Liver (tissue), 8 donors: ENCODE measurements at regions not wholly inside any gene's neighbourhood (a gene's known extent, or its start where the extent isn't known, plus 50 kb on each side); places are given as distances from the start of the nearest gene placed in this dataset.

ENCODE experiments used
- DNase-seq: peaks from one replicate; pipeline ENCODE4 v3.0.0-alpha.2; 2017; ENCODE audit warnings: low spot score
- H3K27ac ChIP-seq, 2 donors: one replicate each; pipeline ENCODE4 v1.7.0; 2013; ENCODE audit warnings: inconsistent platforms in 2 of 2, low read length in 2 of 2, control low read depth in 1 of 2, low read depth in 1 of 2, mild to moderate bottlenecking in 1 of 2
- H3K27me3 ChIP-seq, 4 donors: one replicate each; pipeline versions ENCODE4 v1.6.1 to v1.7.0; 2013; ENCODE audit warnings: low read length in 3 of 4, inconsistent platforms in 1 of 4, mild to moderate bottlenecking in 1 of 4, moderate library complexity in 1 of 4; ENCODE audit not compliant: control insufficient read depth in 4 of 4, insufficient read depth in 4 of 4
- H3K36me3 ChIP-seq, 4 donors: one replicate each; pipeline versions ENCODE4 v1.6.1 to v1.7.0; 2013; ENCODE audit warnings: low read length in 3 of 4, mild to moderate bottlenecking in 3 of 4, low read depth in 1 of 4, moderate library complexity in 1 of 4; ENCODE audit not compliant: control insufficient read depth in 4 of 4, insufficient read depth in 3 of 4
- H3K4me1 ChIP-seq, 4 donors: one replicate each; pipeline versions ENCODE4 v1.6.1 to v1.7.0; 2013; ENCODE audit warnings: low read length in 3 of 4, mild to moderate bottlenecking in 3 of 4, moderate library complexity in 1 of 4; ENCODE audit not compliant: control insufficient read depth in 4 of 4, insufficient read depth in 4 of 4
- H3K4me3 ChIP-seq, 3 donors: one replicate each; pipeline versions ENCODE4 v1.6.1 to v1.7.0; 2013; ENCODE audit warnings: low read length in 3 of 3, control low read depth in 1 of 3, low read depth in 1 of 3, mild to moderate bottlenecking in 1 of 3
- H3K9ac ChIP-seq, 2 donors: one replicate each; pipeline ENCODE4 v1.7.0; 2013; ENCODE audit warnings: low read length in 2 of 2, mild to moderate bottlenecking in 2 of 2, moderate library complexity in 2 of 2, control low read depth in 1 of 2, low read depth in 1 of 2
- H3K9me3 ChIP-seq, 4 donors: one replicate each; pipeline versions ENCODE4 v1.6.1 to v1.7.0; 2013; ENCODE audit warnings: low read length in 3 of 4; ENCODE audit not compliant: control insufficient read depth in 4 of 4
- ATF3 ChIP-seq: IDR thresholded peaks from 2 replicates; pipeline ENCODE4 v1.6.1; 2016; ENCODE audit warnings: antibody characterized with exemption
- CTCF ChIP-seq: fragments of 150-350 bp; IDR thresholded peaks from 2 replicates; pipeline ENCODE4 v1.5.1; 2017; ENCODE audit warnings: improper control_type of control experiment, low read depth, low read length; ENCODE audit not compliant: missing input control
- EGR1 ChIP-seq, 2 donors: IDR thresholded peaks; 2 replicates each; pipeline ENCODE4 v1.6.1; 2016 to 2018; ENCODE audit warnings: antibody characterized with exemption in 2 of 2, low read depth in 2 of 2
- FOXA1 ChIP-seq: IDR thresholded peaks from 2 replicates; pipeline ENCODE4 v1.6.1; 2016; ENCODE audit warnings: antibody characterized with exemption
- FOXA2 ChIP-seq: IDR thresholded peaks from 2 replicates; pipeline ENCODE4 v1.6.1; 2016; ENCODE audit warnings: antibody characterized with exemption
- GABPA ChIP-seq, 2 donors: IDR thresholded peaks in 1 of 2; conservative IDR thresholded peaks in 1 of 2; 2 replicates each; pipeline ENCODE4 v1.6.1; 2016; ENCODE audit warnings: antibody characterized with exemption in 2 of 2, mild to moderate bottlenecking in 1 of 2, moderate library complexity in 1 of 2
- HNF4A ChIP-seq, 2 donors: conservative IDR thresholded peaks; 2 replicates each; pipeline ENCODE4 v1.6.1; 2016; ENCODE audit warnings: antibody characterized with exemption in 2 of 2, mild to moderate bottlenecking in 2 of 2
- HNF4G ChIP-seq: IDR thresholded peaks from 2 replicates; pipeline ENCODE4 v1.6.1; 2016; ENCODE audit warnings: antibody characterized with exemption
- JUND ChIP-seq, 2 donors: IDR thresholded peaks; 2 replicates each; pipeline ENCODE4 v1.6.1; 2016; ENCODE audit warnings: antibody characterized with exemption in 2 of 2
- MAX ChIP-seq: IDR thresholded peaks from 2 replicates; pipeline ENCODE4 v1.6.1; 2016; ENCODE audit warnings: antibody characterized with exemption
- NR2F2 ChIP-seq: IDR thresholded peaks from 2 replicates; pipeline ENCODE4 v1.6.1; 2016; ENCODE audit warnings: antibody characterized with exemption
- RAD21 ChIP-seq, 2 donors: IDR thresholded peaks; 2 replicates each; pipeline ENCODE4 v1.6.1; 2016; ENCODE audit warnings: antibody characterized with exemption in 2 of 2, mild to moderate bottlenecking in 2 of 2
- REST ChIP-seq: IDR thresholded peaks from 2 replicates; pipeline ENCODE4 v1.6.1; 2016; ENCODE audit warnings: antibody characterized with exemption, mild to moderate bottlenecking
- RXRA ChIP-seq, 2 donors: IDR thresholded peaks; 2 replicates each; pipeline ENCODE4 v1.6.1; 2017 to 2018; ENCODE audit warnings: antibody characterized with exemption in 2 of 2, mild to moderate bottlenecking in 1 of 2
- SP1 ChIP-seq: IDR thresholded peaks from 2 replicates; pipeline ENCODE4 v1.6.1; 2018; ENCODE audit warnings: antibody characterized with exemption, mild to moderate bottlenecking
- TAF1 ChIP-seq: conservative IDR thresholded peaks from 2 replicates; pipeline ENCODE4 v1.6.1; 2016; ENCODE audit warnings: antibody characterized with exemption, mild to moderate bottlenecking
- YY1 ChIP-seq: IDR thresholded peaks from 2 replicates; pipeline ENCODE4 v1.6.1; 2016; ENCODE audit warnings: antibody characterized with exemption, mild to moderate bottlenecking
- ZBTB33 ChIP-seq: IDR thresholded peaks from 2 replicates; pipeline ENCODE4 v1.6.1; 2016; ENCODE audit warnings: antibody characterized with exemption
- WGBS: extraction: QIAGEN DNeasy Blood & Tissue Kit; methylation state at CpG from one replicate; pipeline ENCODE4 v1.1.7; 2013; 5-methylcytosine and 5-hydroxymethylcytosine counted together
- donor health status: healthy.
- donor health status: healthy.
- donor health status: healthy.
- donor health status: healthy.
- donor health status: healthy.

- TF ChIP-seq NR2F2 (no peak), MAX (no peak), SP1 (no peak), FOXA2 (no peak), YY1 (no peak), EGR1 (IDR thresholded peaks at IDR 0.05; ENCODE audit: low read depth in 2 of 2) (no peak), ATF3 (no peak), JUND (IDR thresholded peaks at IDR 0.05) (no peak), HNF4G (no peak), RAD21 (IDR thresholded peaks at IDR 0.05) (no peak), RXRA (IDR thresholded peaks at IDR 0.05) (no peak), CTCF (no peak), REST (no peak), FOXA1 (no peak), TAF1 (no peak), HNF4A (conservative IDR thresholded peaks at IDR 0.05) (no peak), ZBTB33 (no peak), GABPA (IDR thresholded peaks at IDR 0.05 in 1 of 2, conservative IDR thresholded peaks at IDR 0.05 in 1 of 2) (no peak)
- no peaks in the 10 kb centered on the region for H3K36me3 ChIP-seq
- H3K27ac ChIP-seq, result no peak overlapping the region
- H3K9ac ChIP-seq, result no peak overlapping the region
- H3K4me1 ChIP-seq, result no peaks in the 10 kb centered on the region
- no peak for DNase-seq
- H3K9me3 ChIP-seq, result peaks cover 0 to 2% (median 0%) of the 10 kb centered on the region in 4 donors
- no peaks in the 10 kb centered on the region for H3K27me3 ChIP-seq
- 89% methylated on average over 10 of the region's 10 CpGs for WGBS
- no peak overlapping the region for H3K4me3 ChIP-seq
Measured at GRCh38 chr2:19700861-19701585, 200.8 kb downstream of the TTC32 start.
